GM18909 (cell line): ENCODE measurements at regions not wholly inside any gene's neighbourhood (a gene's known extent, or its start where the extent isn't known, plus 50 kb on each side); places are given as distances from the start of the nearest gene placed in this dataset.
"Not testable (repeated sequence)": the region's sequence is repeated elsewhere in the genome, so short reads cannot be mapped to it uniquely, and the experiment has no call there.

ENCODE experiments used
- ATAC-seq: cut with Tn5 transposase; IDR thresholded peaks from one replicate; pipeline ENCODE4 v1.9.1; 2021; ENCODE audit warnings: mild to moderate bottlenecking; ENCODE audit not compliant: unreplicated experiment, poor library complexity

- no peak for ATAC-seq
Measured at GRCh38 chr2:7094231-7094741, 177.1 kb downstream of the RNF144A start.

- no peak for ATAC-seq
Measured at GRCh38 chr2:7096726-7097352, 179.6 kb downstream of the RNF144A start.

GRCh38 chr2:7097353-7097895, 180.2 kb downstream of the RNF144A start:
- ATAC-seq = peak; percentile 94

- no peak for ATAC-seq
Measured at GRCh38 chr2:7098816-7099215, 181.6 kb downstream of the RNF144A start.

- ATAC-seq = not testable (repeated sequence)
Measured at GRCh38 chr2:7099687-7100086, 182.5 kb downstream of the RNF144A start.

- ATAC-seq = no peak
Measured at GRCh38 chr2:7102826-7103225, 185.6 kb downstream of the RNF144A start.

GRCh38 chr2:7108792-7109532, 191.8 kb downstream of the RNF144A start:
- ATAC-seq = no peak

GRCh38 chr2:7109533-7109885, 192.3 kb downstream of the RNF144A start:
- ATAC-seq = no peak

- ATAC-seq = peak; percentile 46
Measured at GRCh38 chr2:7111626-7112025, 194.4 kb downstream of the RNF144A start.

- no peak for ATAC-seq
Measured at GRCh38 chr2:7115364-7115763, 198.2 kb downstream of the RNF144A start.

GRCh38 chr2:7115906-7116305, 198.7 kb downstream of the RNF144A start:
- no peak for ATAC-seq

GRCh38 chr2:7116511-7116910, 199.3 kb downstream of the RNF144A start:
- no peak for ATAC-seq

GRCh38 chr2:7117076-7117475, 199.9 kb downstream of the RNF144A start:
- no peak for ATAC-seq

GRCh38 chr2:7118606-7119131, 201.5 kb downstream of the RNF144A start:
- no peak for ATAC-seq

- no peak for ATAC-seq
Measured at GRCh38 chr2:7119132-7119835, 202.1 kb downstream of the RNF144A start.

GRCh38 chr2:7121851-7122250, 204.6 kb downstream of the RNF144A start:
- ATAC-seq = no peak

GRCh38 chr2:7127156-7127555, 209.9 kb downstream of the RNF144A start:
- ATAC-seq = no peak

GRCh38 chr2:7127687-7128086, 210.5 kb downstream of the RNF144A start:
- no peak for ATAC-seq

- no peak for ATAC-seq
Measured at GRCh38 chr2:7131261-7131660, 214.0 kb downstream of the RNF144A start.

GRCh38 chr2:7132753-7133152, 215.5 kb downstream of the RNF144A start:
- no peak for ATAC-seq

- no peak for ATAC-seq
Measured at GRCh38 chr2:7133521-7133920, 216.3 kb downstream of the RNF144A start.
